SK-N-SH (cell line): ENCODE measurements at regions not wholly inside any gene's neighbourhood (a gene's known extent, or its start where the extent isn't known, plus 50 kb on each side); places are given as distances from the start of the nearest gene placed in this dataset.
"Not testable (repeated sequence)": the region's sequence is repeated elsewhere in the genome, so short reads cannot be mapped to it uniquely, and the experiment has no call there.

ENCODE experiments used
- CHD2 ChIP-seq: fragments of 150-350 bp; IDR thresholded peaks from 2 replicates; pipeline ENCODE4 v1.6.1; 2018; ENCODE audit warnings: low read length; ENCODE audit not compliant: partially characterized antibody
- CTCF ChIP-seq: fragments of 200-600 bp; sonication (generic); IDR thresholded peaks from 2 replicates; pipeline ENCODE4 v1.6.1; 2017; ENCODE audit warnings: antibody characterized with exemption, mild to moderate bottlenecking, moderate library complexity
- FOXM1 ChIP-seq: IDR thresholded peaks from 2 replicates; pipeline ENCODE4 v1.4.0; 2012; ENCODE audit warnings: low read depth, mild to moderate bottlenecking
- JUND ChIP-seq: IDR thresholded peaks from 2 replicates; pipeline ENCODE4 v1.4.0; 2012
- SIN3A ChIP-seq: IDR thresholded peaks from 2 replicates; pipeline ENCODE4 v1.6.1; 2012; ENCODE audit warnings: low read depth, mild to moderate bottlenecking, low read length, moderate library complexity, borderline replicate concordance
- TAF1 ChIP-seq: IDR thresholded peaks from 2 replicates; pipeline ENCODE4 v1.6.1; 2012; ENCODE audit warnings: low read depth, mild to moderate bottlenecking, low read length, moderate library complexity, borderline replicate concordance
- TF ChIP-seq, protein P1 (sequence below): IDR thresholded peaks from 2 replicates; pipeline ENCODE4 v1.4.0; 2012; ENCODE audit warnings: low read depth

DNA sequence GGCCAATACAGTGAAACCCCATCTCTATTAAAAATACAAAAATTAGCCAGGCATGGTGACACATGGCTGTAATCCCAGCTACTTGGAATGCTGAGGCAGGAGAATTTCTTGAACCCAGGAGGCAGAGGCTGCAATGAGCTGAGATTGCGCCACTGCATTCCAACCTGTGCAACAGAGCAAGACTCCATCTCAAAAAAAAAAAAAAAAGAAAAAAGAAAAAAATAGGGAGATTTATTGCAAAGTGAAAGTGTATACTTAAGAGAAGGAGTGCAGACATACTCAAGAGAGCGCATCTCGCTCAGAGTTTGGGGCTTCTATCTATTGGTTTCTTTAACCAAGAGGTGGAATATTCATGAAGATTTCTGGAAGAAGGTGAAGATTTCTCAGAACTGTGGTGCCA is 708.4 kb downstream of the XPNPEP1 start:
- TF ChIP-seq FOXM1, JUND, CTCF, CHD2, TAF1, SIN3A: not testable (repeated sequence)
- TF ChIP-seq, protein P1, sequence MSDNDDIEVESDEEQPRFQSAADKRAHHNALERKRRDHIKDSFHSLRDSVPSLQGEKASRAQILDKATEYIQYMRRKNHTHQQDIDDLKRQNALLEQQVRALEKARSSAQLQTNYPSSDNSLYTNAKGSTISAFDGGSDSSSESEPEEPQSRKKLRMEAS, result not testable (repeated sequence)
